ENCODE measurements at regions not wholly inside any gene's neighbourhood (a gene's known extent, or its start where the extent isn't known, plus 50 kb on each side); places are given as distances from the start of the nearest gene placed in this dataset.

GRCh38 chr1:88088481-88088880 lies 595.6 kb upstream of the PKN2 start:
- DNase-seq (ENCODE audit: extremely low read depth, low read depth, low spot score): no peak

GRCh38 chr1:88089961-88090360 lies 594.1 kb upstream of the PKN2 start:
- DNase-seq (ENCODE audit: extremely low read depth, low read depth, low spot score): no peak

GRCh38 chr1:88098881-88099280 lies 585.2 kb upstream of the PKN2 start:
- DNase-seq (ENCODE audit: extremely low read depth, low read depth, low spot score): no peak

- DNase-seq (ENCODE audit: extremely low read depth, low read depth, low spot score): no peak
Observed at GRCh38 chr1:88101041-88101440, 583.0 kb upstream of the PKN2 start.

GRCh38 chr1:88104236-88104635 lies 579.8 kb upstream of the PKN2 start:
- DNase-seq (ENCODE audit: extremely low read depth, low read depth, low spot score): no peak

- no peak for DNase-seq (ENCODE audit: extremely low read depth, low read depth, low spot score)
Observed at GRCh38 chr1:88104886-88105285, 579.2 kb upstream of the PKN2 start.

- DNase-seq (ENCODE audit: extremely low read depth, low read depth, low spot score): no peak
Observed at GRCh38 chr1:88111816-88112215, 572.3 kb upstream of the PKN2 start.

- DNase-seq (ENCODE audit: extremely low read depth, low read depth, low spot score): no peak
Observed at GRCh38 chr1:88117597-88117996, 566.5 kb upstream of the PKN2 start.

GRCh38 chr1:88118176-88118845 lies 565.8 kb upstream of the PKN2 start:
- DNase-seq (ENCODE audit: extremely low read depth, low read depth, low spot score): no peak

GRCh38 chr1:88124614-88125013 lies 559.5 kb upstream of the PKN2 start:
- DNase-seq (ENCODE audit: extremely low read depth, low read depth, low spot score): no peak

GRCh38 chr1:88126467-88126866 lies 557.6 kb upstream of the PKN2 start:
- no peak for DNase-seq (ENCODE audit: extremely low read depth, low read depth, low spot score)

GRCh38 chr1:88133991-88134390 lies 550.1 kb upstream of the PKN2 start:
- DNase-seq (ENCODE audit: extremely low read depth, low read depth, low spot score): no peak

GRCh38 chr1:88134983-88135921 lies 548.8 kb upstream of the PKN2 start:
- DNase-seq (ENCODE audit: extremely low read depth, low read depth, low spot score): no peak

GRCh38 chr1:88139633-88140032 lies 544.4 kb upstream of the PKN2 start:
- DNase-seq (ENCODE audit: extremely low read depth, low read depth, low spot score): no peak

- DNase-seq (ENCODE audit: extremely low read depth, low read depth, low spot score): no peak
Observed at GRCh38 chr1:88140325-88140724, 543.7 kb upstream of the PKN2 start.

- DNase-seq (ENCODE audit: extremely low read depth, low read depth, low spot score): no peak
Observed at GRCh38 chr1:88141499-88142074, 542.5 kb upstream of the PKN2 start.

GRCh38 chr1:88145752-88146151 lies 538.3 kb upstream of the PKN2 start:
- DNase-seq (ENCODE audit: extremely low read depth, low read depth, low spot score): no peak

GRCh38 chr1:88149686-88150085 lies 534.4 kb upstream of the PKN2 start:
- DNase-seq (ENCODE audit: extremely low read depth, low read depth, low spot score): no peak

- no peak for DNase-seq (ENCODE audit: extremely low read depth, low read depth, low spot score)
Observed at GRCh38 chr1:88150330-88150729, 533.7 kb upstream of the PKN2 start.

GRCh38 chr1:88163187-88163586 lies 520.9 kb upstream of the PKN2 start:
- DNase-seq (ENCODE audit: extremely low read depth, low read depth, low spot score): no peak

GRCh38 chr1:88168126-88168525 lies 515.9 kb upstream of the PKN2 start:
- DNase-seq (ENCODE audit: extremely low read depth, low read depth, low spot score): no peak

- DNase-seq (ENCODE audit: extremely low read depth, low read depth, low spot score): no peak
Observed at GRCh38 chr1:88169139-88169538, 514.9 kb upstream of the PKN2 start.
